Activated naive CD4-positive, alpha-beta T cell treated with anti-CD3 and anti-CD28 coated beads for 36 hours (primary cell): ENCODE measurements at regions not wholly inside any gene's neighbourhood (a gene's known extent, or its start where the extent isn't known, plus 50 kb on each side); places are given as distances from the start of the nearest gene placed in this dataset.
"Not testable (repeated sequence)": the region's sequence is repeated elsewhere in the genome, so short reads cannot be mapped to it uniquely, and the experiment has no call there.

Experiments
- CTCF ChIA-PET: fragments of 350-600 bp; sonication (Branson Sonifier 250); formaldehyde crosslinking; loops from one replicate; lab custom pipeline; 2021; ENCODE audit warnings: antibody characterized with exemption; lab: Charles Lee
- DNase-seq: peaks from one replicate; pipeline ENCODE4 v3.0.0-alpha.2; 2020
- H3K27ac Mint-ChIP-seq: one replicate; pipeline ENCODE4 v1.8.0; 2021; ENCODE audit warnings: mild to moderate bottlenecking, mixed read lengths
- H3K27me3 Mint-ChIP-seq: one replicate; pipeline ENCODE4 v1.8.0; 2021; ENCODE audit warnings: low read depth, mixed read lengths
- H3K36me3 Mint-ChIP-seq: one replicate; pipeline ENCODE4 v1.8.0; 2021; ENCODE audit warnings: low read depth, mixed read lengths
- H3K4me1 Mint-ChIP-seq: one replicate; pipeline ENCODE4 v1.8.0; 2021; ENCODE audit warnings: low read depth, mixed read lengths
- H3K4me3 Mint-ChIP-seq: one replicate; pipeline ENCODE4 v1.8.0; 2021; ENCODE audit warnings: mild to moderate bottlenecking, moderate library complexity, mixed read lengths
- H3K9me3 Mint-ChIP-seq: one replicate; pipeline ENCODE4 v1.8.0; 2021; ENCODE audit warnings: mixed read lengths
- intact Hi-C: fragments of 100-400 bp; cut with micrococcal nuclease; formaldehyde crosslinking; loops from one replicate; pipeline ENCODE4 v1.15.1; 2023

GRCh38 chr4:74546057-74546456 lies 101.1 kb downstream of the AREG start:
- H3K27me3 Mint-ChIP-seq: peaks cover 1% of the 10 kb centered on the region
- DNase-seq: no peak
- intact Hi-C loops: no loop called here
- H3K27ac Mint-ChIP-seq: no peak overlapping the region
- no peaks in the 10 kb centered on the region for H3K36me3 Mint-ChIP-seq
- CTCF ChIA-PET: no interaction called here
- peaks cover 4% of the 10 kb centered on the region for H3K4me1 Mint-ChIP-seq
- no peak overlapping the region for H3K4me3 Mint-ChIP-seq
- no peaks in the 10 kb centered on the region for H3K9me3 Mint-ChIP-seq

GRCh38 chr4:74547042-74547441 lies 102.1 kb downstream of the AREG start:
- H3K27me3 Mint-ChIP-seq: peaks cover 1% of the 10 kb centered on the region
- H3K4me3 Mint-ChIP-seq: no peak overlapping the region
- peaks cover 4% of the 10 kb centered on the region for H3K4me1 Mint-ChIP-seq
- no peak overlapping the region for H3K27ac Mint-ChIP-seq
- no peak for DNase-seq
- CTCF ChIA-PET: no interaction called here
- no peaks in the 10 kb centered on the region for H3K36me3 Mint-ChIP-seq
- no peaks in the 10 kb centered on the region for H3K9me3 Mint-ChIP-seq
- intact Hi-C loops: no loop called here

- intact Hi-C loops: no loop called here
- Mint-ChIP-seq H3K27me3 (peaks cover 1% of the 10 kb centered on the region), H3K4me3 (no peak overlapping the region), H3K9me3 (no peaks in the 10 kb centered on the region), H3K36me3 (no peaks in the 10 kb centered on the region), H3K4me1 (no peaks in the 10 kb centered on the region), H3K27ac (no peak overlapping the region)
- CTCF ChIA-PET: interaction anchor here (1.4 kb wide), 1 partner anchor 18 kb away, joined by 3 read pairs; no protein-coding TSS in a partner anchor
- no peak for DNase-seq
Measured at GRCh38 chr4:74548561-74548960, 103.6 kb downstream of the AREG start.

- Mint-ChIP-seq H3K4me1 (no peaks in the 10 kb centered on the region), H3K27me3 (peaks cover 1% of the 10 kb centered on the region), H3K4me3 (no peak overlapping the region), H3K9me3 (no peaks in the 10 kb centered on the region), H3K27ac (no peak overlapping the region), H3K36me3 (no peaks in the 10 kb centered on the region)
- no peak for DNase-seq
- CTCF ChIA-PET: interaction anchor here (0.7 kb wide), 1 partner anchor 99 kb away, joined by 3 read pairs; no protein-coding TSS in a partner anchor
- intact Hi-C loops: no loop called here
Measured at GRCh38 chr4:74549936-74550335, 105.0 kb downstream of the AREG start.

GRCh38 chr4:74555231-74555630 lies 110.3 kb downstream of the AREG start:
- Mint-ChIP-seq H3K4me3 (no peak overlapping the region), H3K4me1 (no peaks in the 10 kb centered on the region), H3K9me3 (peaks cover 5% of the 10 kb centered on the region), H3K36me3 (no peaks in the 10 kb centered on the region), H3K27me3 (no peaks in the 10 kb centered on the region), H3K27ac (no peak overlapping the region)
- CTCF ChIA-PET: no interaction called here
- DNase-seq: no peak
- intact Hi-C loops: no loop called here

GRCh38 chr4:74555843-74556242 lies 110.9 kb downstream of the AREG start:
- no peaks in the 10 kb centered on the region for H3K36me3 Mint-ChIP-seq
- H3K9me3 Mint-ChIP-seq: peaks cover 5% of the 10 kb centered on the region
- intact Hi-C loops: no loop called here
- no peaks in the 10 kb centered on the region for H3K27me3 Mint-ChIP-seq
- no peaks in the 10 kb centered on the region for H3K4me1 Mint-ChIP-seq
- H3K4me3 Mint-ChIP-seq: no peak overlapping the region
- DNase-seq: no peak
- H3K27ac Mint-ChIP-seq: no peak overlapping the region
- CTCF ChIA-PET: no interaction called here

- intact Hi-C loops: no loop called here
- Mint-ChIP-seq H3K9me3 (peaks cover 5% of the 10 kb centered on the region), H3K4me3 (no peak overlapping the region), H3K27me3 (no peaks in the 10 kb centered on the region), H3K36me3 (no peaks in the 10 kb centered on the region), H3K27ac (no peak overlapping the region), H3K4me1 (no peaks in the 10 kb centered on the region)
- DNase-seq: no peak
- CTCF ChIA-PET: no interaction called here
Measured at GRCh38 chr4:74559853-74560252, 114.9 kb downstream of the AREG start.

- Mint-ChIP-seq H3K27me3 (peaks cover 2% of the 10 kb centered on the region), H3K27ac (no peak overlapping the region), H3K4me3 (no peak overlapping the region), H3K4me1 (no peaks in the 10 kb centered on the region), H3K36me3 (peaks cover 3% of the 10 kb centered on the region), H3K9me3 (peaks cover 8% of the 10 kb centered on the region)
- no peak for DNase-seq
- CTCF ChIA-PET: no interaction called here
- intact Hi-C loops: no loop called here
Measured at GRCh38 chr4:74567981-74568380, 123.0 kb downstream of the AREG start.

GRCh38 chr4:74570095-74570494 lies 125.2 kb downstream of the AREG start:
- H3K27ac Mint-ChIP-seq: no peak overlapping the region
- no peak for DNase-seq
- H3K36me3 Mint-ChIP-seq: peaks cover 3% of the 10 kb centered on the region
- intact Hi-C loops: no loop called here
- H3K27me3 Mint-ChIP-seq: peaks cover 6% of the 10 kb centered on the region
- H3K4me1 Mint-ChIP-seq: no peaks in the 10 kb centered on the region
- H3K9me3 Mint-ChIP-seq: peaks cover 8% of the 10 kb centered on the region
- CTCF ChIA-PET: interaction anchor here (0.6 kb wide), 1 partner anchor 152 kb away, joined by 4 read pairs; no protein-coding TSS in a partner anchor
- no peak overlapping the region for H3K4me3 Mint-ChIP-seq

GRCh38 chr4:74578329-74578728 lies 133.4 kb downstream of the AREG start:
- Mint-ChIP-seq H3K4me1 (no peaks in the 10 kb centered on the region), H3K27me3 (peaks cover 12% of the 10 kb centered on the region), H3K4me3 (no peak overlapping the region), H3K27ac (no peak overlapping the region), H3K9me3 (no peaks in the 10 kb centered on the region), H3K36me3 (no peaks in the 10 kb centered on the region)
- CTCF ChIA-PET: no interaction called here
- intact Hi-C loops: no loop called here
- no peak for DNase-seq

GRCh38 chr4:74578865-74579264 lies 133.9 kb downstream of the AREG start:
- H3K9me3 Mint-ChIP-seq, CTCF ChIA-PET, H3K27ac Mint-ChIP-seq, H3K4me3 Mint-ChIP-seq, H3K4me1 Mint-ChIP-seq, intact Hi-C loops, H3K36me3 Mint-ChIP-seq, DNase-seq: not testable (repeated sequence)
- H3K27me3 Mint-ChIP-seq: peaks cover 12% of the 10 kb centered on the region

GRCh38 chr4:74583089-74583700 lies 138.3 kb downstream of the AREG start:
- no peak for DNase-seq
- Mint-ChIP-seq H3K4me3 (no peak overlapping the region), H3K27ac (no peak overlapping the region), H3K27me3 (peaks cover 6% of the 10 kb centered on the region), H3K4me1 (no peaks in the 10 kb centered on the region), H3K36me3 (no peaks in the 10 kb centered on the region), H3K9me3 (no peaks in the 10 kb centered on the region)
- CTCF ChIA-PET: interaction anchor here (0.6 to 1.2 kb wide), 2 partner anchors 9 to 368 kb away, joined by 3 read pairs; no protein-coding TSS in a partner anchor
- intact Hi-C loops: no loop called here

- Mint-ChIP-seq H3K9me3 (no peaks in the 10 kb centered on the region), H3K4me1 (no peaks in the 10 kb centered on the region), H3K27me3 (peaks cover 6% of the 10 kb centered on the region), H3K4me3 (no peak overlapping the region), H3K27ac (no peak overlapping the region), H3K36me3 (no peaks in the 10 kb centered on the region)
- no peak for DNase-seq
- CTCF ChIA-PET: interaction anchor here (0.6 kb wide), 1 partner anchor 369 kb away, joined by 3 read pairs; no protein-coding TSS in a partner anchor
- intact Hi-C loops: no loop called here
Measured at GRCh38 chr4:74583757-74584156, 138.8 kb downstream of the AREG start.
